Small intestine (tissue), 7 donors: ENCODE measurements at regions not wholly inside any gene's neighbourhood (a gene's known extent, or its start where the extent isn't known, plus 50 kb on each side); places are given as distances from the start of the nearest gene placed in this dataset.
"Not testable (repeated sequence)": the region's sequence is repeated elsewhere in the genome, so short reads cannot be mapped to it uniquely, and the experiment has no call there.

ENCODE experiments used
- DNase-seq, 2 donors: peaks; one replicate each; pipeline versions ENCODE4 v3.0.0 to v3.0.0-alpha.2; 2013
- FAIRE-seq: peaks from 2 replicates; lab custom pipeline; 2012; peaks lifted over from hg19 to GRCh38; lab: Jason Lieb, UNC
- H3K27ac ChIP-seq, 3 donors: one replicate each; pipeline ENCODE4 v1.5.1; 2013; ENCODE audit warnings: low read length in 2 of 3, mild to moderate bottlenecking in 2 of 3, control low read depth in 1 of 3, inconsistent platforms in 1 of 3, low read depth in 1 of 3, moderate library complexity in 1 of 3
- H3K27me3 ChIP-seq, 3 donors: one replicate each; pipeline ENCODE4 v1.6.1; 2013; ENCODE audit warnings: low read length in 3 of 3, inconsistent platforms in 1 of 3; ENCODE audit not compliant: control insufficient read depth in 3 of 3, insufficient read depth in 3 of 3
- H3K36me3 ChIP-seq, 3 donors: one replicate each; pipeline ENCODE4 v1.6.1; 2013; ENCODE audit warnings: low read length in 3 of 3, inconsistent platforms in 1 of 3, low read depth in 1 of 3, mild to moderate bottlenecking in 1 of 3, moderate library complexity in 1 of 3; ENCODE audit not compliant: control insufficient read depth in 3 of 3, insufficient read depth in 2 of 3
- H3K4me1 ChIP-seq, 3 donors: one replicate each; pipeline ENCODE4 v1.6.1; 2013; ENCODE audit warnings: low read length in 2 of 3, inconsistent platforms in 1 of 3, low read depth in 1 of 3, mild to moderate bottlenecking in 1 of 3, moderate library complexity in 1 of 3; ENCODE audit not compliant: control insufficient read depth in 3 of 3, insufficient read depth in 2 of 3
- H3K4me3 ChIP-seq, 3 donors: one replicate each; pipeline ENCODE4 v1.5.1; 2013; ENCODE audit warnings: low read length in 3 of 3, control low read depth in 1 of 3, inconsistent platforms in 1 of 3, low read depth in 1 of 3, mild to moderate bottlenecking in 1 of 3, moderate library complexity in 1 of 3
- H3K9me3 ChIP-seq, 2 donors: one replicate each; pipeline ENCODE4 v1.6.1; 2013; ENCODE audit warnings: low read depth in 1 of 2, low read length in 1 of 2; ENCODE audit not compliant: control insufficient read depth in 2 of 2, insufficient read depth in 1 of 2
- WGBS, 3 donors: extraction: QIAGEN DNeasy Blood & Tissue Kit; methylation state at CpG; one replicate each; pipeline ENCODE4 v1.1.7; 2013; 5-methylcytosine and 5-hydroxymethylcytosine counted together
- donor health status: healthy with polysubstance abuse.
- donor health status: control.
- donor health status: control.
- donor health status: Bipolar disorder and iron deficiency.
- donor health status: healthy.

- not testable (repeated sequence) for H3K27ac ChIP-seq, FAIRE-seq, H3K36me3 ChIP-seq, H3K4me1 ChIP-seq, H3K4me3 ChIP-seq, H3K9me3 ChIP-seq, H3K27me3 ChIP-seq, DNase-seq
- no CpG with 5 or more reads among the region's 4 CpGs for WGBS, 3 donors
These were observed 123.3 kb upstream of the FAM20C start for GRCh38 chr7:69052-69451.

GRCh38 chr7:69499-70123, 122.8 kb upstream of the FAM20C start:
- FAIRE-seq, H3K4me1 ChIP-seq, H3K27me3 ChIP-seq, H3K27ac ChIP-seq, H3K9me3 ChIP-seq, H3K36me3 ChIP-seq, DNase-seq, H3K4me3 ChIP-seq: not testable (repeated sequence)
- WGBS, 3 donors = 76 to 89% (median 82%) methylated on average over 6 to 10 of the region's 11 CpGs

- not testable (repeated sequence) for H3K27ac ChIP-seq, H3K27me3 ChIP-seq, H3K9me3 ChIP-seq, H3K36me3 ChIP-seq, H3K4me3 ChIP-seq, DNase-seq, H3K4me1 ChIP-seq
- peak; percentile 51 for FAIRE-seq
- 47 to 55% (median 54%) methylated on average over 3 of the region's 4 CpGs for WGBS, 3 donors
These were observed 122.2 kb upstream of the FAM20C start for GRCh38 chr7:70207-70606.

GRCh38 chr7:70989-71388, 121.4 kb upstream of the FAM20C start:
- not testable (repeated sequence) for H3K4me3 ChIP-seq, DNase-seq, H3K27ac ChIP-seq, H3K9me3 ChIP-seq, FAIRE-seq, H3K4me1 ChIP-seq, H3K36me3 ChIP-seq, H3K27me3 ChIP-seq
- WGBS, 3 donors = 22 to 51% (median 46%) methylated on average over 4 to 7 of the region's 7 CpGs

GRCh38 chr7:72266-73057, 119.9 kb upstream of the FAM20C start:
- not testable (repeated sequence) for H3K4me1 ChIP-seq, H3K27me3 ChIP-seq, H3K27ac ChIP-seq, FAIRE-seq, H3K4me3 ChIP-seq, H3K36me3 ChIP-seq, H3K9me3 ChIP-seq, DNase-seq
- 73 to 78% (median 77%) methylated on average over 12 to 15 of the region's 17 CpGs for WGBS, 3 donors

GRCh38 chr7:73058-73331, 119.4 kb upstream of the FAM20C start:
- DNase-seq, FAIRE-seq, H3K36me3 ChIP-seq, H3K4me1 ChIP-seq, H3K27ac ChIP-seq, H3K27me3 ChIP-seq, H3K9me3 ChIP-seq, H3K4me3 ChIP-seq: not testable (repeated sequence)
- 58% methylated on average over 1 of the region's 5 CpGs; no CpG with 5 or more reads in 2 of the 3 donors for WGBS, 3 donors

GRCh38 chr7:74008-74540, 118.3 kb upstream of the FAM20C start:
- not testable (repeated sequence) for FAIRE-seq, H3K27me3 ChIP-seq, H3K27ac ChIP-seq, H3K4me3 ChIP-seq, H3K4me1 ChIP-seq, H3K36me3 ChIP-seq, H3K9me3 ChIP-seq, DNase-seq
- WGBS, 3 donors = 22 to 39% (median 30%) methylated on average over 4 of the region's 4 CpGs

- DNase-seq, H3K27me3 ChIP-seq, H3K36me3 ChIP-seq, H3K9me3 ChIP-seq, H3K4me3 ChIP-seq, FAIRE-seq, H3K4me1 ChIP-seq, H3K27ac ChIP-seq: not testable (repeated sequence)
- WGBS, 3 donors = 76 to 84% (median 79%) methylated on average over 11 to 13 of the region's 13 CpGs
These were observed 116.9 kb upstream of the FAM20C start for GRCh38 chr7:75511-75910.
